Right lobe of liver (tissue), 6 donors: ENCODE measurements at regions not wholly inside any gene's neighbourhood (a gene's known extent, or its start where the extent isn't known, plus 50 kb on each side); places are given as distances from the start of the nearest gene placed in this dataset.

Experiments used
- ATAC-seq, 4 donors: fragments of 200-7000 bp; cut with Tn5 transposase; one replicate each; pipeline ENCODE4 v1.9.1; 2020; ENCODE audit warnings: mild to moderate bottlenecking in 4 of 4, moderate library complexity in 4 of 4
- DNase-seq, 3 donors: peaks; one replicate each; pipeline ENCODE4 v3.0.0-alpha.2; 2020
- H3K27ac ChIP-seq, 3 donors: fragments of 200-600 bp; one replicate each; pipeline ENCODE4 v1.8.0; 2022
- H3K27me3 ChIP-seq, 2 donors: fragments of 200-600 bp; one replicate each; pipeline ENCODE4 v1.8.0; 2022
- H3K36me3 ChIP-seq, 4 donors: fragments of 200-600 bp; sonication (generic) in 1 of 4; one replicate each; pipeline versions ENCODE4 v1.5.1 to v1.8.0; 2017 to 2022; ENCODE audit warnings: control low read depth in 1 of 4
- H3K4me1 ChIP-seq, 4 donors: fragments of 200-600 bp; sonication (generic) in 1 of 4; one replicate each; pipeline versions ENCODE4 v1.5.1 to v1.8.0; 2017 to 2022; ENCODE audit warnings: control low read depth in 1 of 4
- H3K4me3 ChIP-seq, 3 donors: fragments of 200-600 bp; one replicate each; pipeline ENCODE4 v1.8.0; 2022
- H3K9me3 ChIP-seq, 4 donors: fragments of 200-600 bp; sonication (generic) in 1 of 4; one replicate each; pipeline versions ENCODE4 v1.5.1 to v1.8.0; 2017 to 2022; ENCODE audit warnings: control low read depth in 1 of 4
- POLR2A ChIP-seq: fragments of 450-650 bp; IDR thresholded peaks from one replicate; pipeline ENCODE4 v1.6.1; 2017; ENCODE audit warnings: antibody characterized with exemption, mild to moderate bottlenecking
- WGBS: methylation state at CpG from one replicate; pipeline ENCODE4 v1.1.6; 2018; ENCODE audit warnings: low coverage, low lambda C conversion rate; ENCODE audit not compliant: insufficient coverage; ENCODE audit errors: missing lambda C conversion rate; 5-methylcytosine and 5-hydroxymethylcytosine counted together
- intact Hi-C, 2 donors: fragments of 100-400 bp; cut with DNase I; formaldehyde crosslinking; loops; one replicate each; pipeline versions ENCODE4 v1.11.2 to v1.14.1; 2022
- TF ChIP-seq, protein P1 (sequence below), 4 donors: fragments of 200-600 bp in 3 of 4; fragments of 450-650 bp in 1 of 4; IDR thresholded peaks; one replicate each; pipeline versions ENCODE4 v1.5.1 to v1.8.0; 2016 to 2022; ENCODE audit warnings: antibody characterized with exemption in 4 of 4, mild to moderate bottlenecking in 2 of 4
- donor health status: DM: no; HTN: yes; CAD: no.
- donor health status: DM: no; HTN: no; CAD: no.
- donor health status: DM: no; HTN: no; CAD: no.
- donor health status: DM: no; HTN: yes; CAD: no.
- donor health status: DM: no; HTN: yes; CAD: no.

GRCh38 chr2:16123421-16123820 is 183.1 kb downstream of the MYCN start:
- no peak for TF ChIP-seq POLR2A
- TF ChIP-seq, protein P1, sequence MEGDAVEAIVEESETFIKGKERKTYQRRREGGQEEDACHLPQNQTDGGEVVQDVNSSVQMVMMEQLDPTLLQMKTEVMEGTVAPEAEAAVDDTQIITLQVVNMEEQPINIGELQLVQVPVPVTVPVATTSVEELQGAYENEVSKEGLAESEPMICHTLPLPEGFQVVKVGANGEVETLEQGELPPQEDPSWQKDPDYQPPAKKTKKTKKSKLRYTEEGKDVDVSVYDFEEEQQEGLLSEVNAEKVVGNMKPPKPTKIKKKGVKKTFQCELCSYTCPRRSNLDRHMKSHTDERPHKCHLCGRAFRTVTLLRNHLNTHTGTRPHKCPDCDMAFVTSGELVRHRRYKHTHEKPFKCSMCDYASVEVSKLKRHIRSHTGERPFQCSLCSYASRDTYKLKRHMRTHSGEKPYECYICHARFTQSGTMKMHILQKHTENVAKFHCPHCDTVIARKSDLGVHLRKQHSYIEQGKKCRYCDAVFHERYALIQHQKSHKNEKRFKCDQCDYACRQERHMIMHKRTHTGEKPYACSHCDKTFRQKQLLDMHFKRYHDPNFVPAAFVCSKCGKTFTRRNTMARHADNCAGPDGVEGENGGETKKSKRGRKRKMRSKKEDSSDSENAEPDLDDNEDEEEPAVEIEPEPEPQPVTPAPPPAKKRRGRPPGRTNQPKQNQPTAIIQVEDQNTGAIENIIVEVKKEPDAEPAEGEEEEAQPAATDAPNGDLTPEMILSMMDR (IDR thresholded peaks at IDR 0.05), result no peak
- Histone ChIP-seq H3K4me1 (no peaks in the 10 kb centered on the region), H3K4me3 (no peak overlapping the region), H3K27me3 (no peaks in the 10 kb centered on the region), H3K9me3 (no peaks in the 10 kb centered on the region), H3K36me3 (no peaks in the 10 kb centered on the region), H3K27ac (no peak overlapping the region)
- 59% methylated on average over 4 of the region's 8 CpGs for WGBS
- no peak for DNase-seq
- no peak for ATAC-seq
- intact Hi-C loops, result no loop called here

GRCh38 chr2:16122556-16122955 is 182.2 kb downstream of the MYCN start:
- H3K4me1 ChIP-seq, result no peaks in the 10 kb centered on the region
- H3K36me3 ChIP-seq, result no peaks in the 10 kb centered on the region
- 84% methylated on average over 4 of the region's 4 CpGs for WGBS
- no peak for TF ChIP-seq POLR2A
- TF ChIP-seq, protein P1 (IDR thresholded peaks at IDR 0.05), result no peak
- H3K27ac ChIP-seq, result no peak overlapping the region
- no peaks in the 10 kb centered on the region for H3K9me3 ChIP-seq
- ATAC-seq, result no peak
- no peaks in the 10 kb centered on the region for H3K27me3 ChIP-seq
- intact Hi-C loops, result no loop called here
- no peak overlapping the region for H3K4me3 ChIP-seq
- DNase-seq, result no peak

- H3K4me3 ChIP-seq, result no peak overlapping the region
- 90% methylated on average over 4 of the region's 4 CpGs for WGBS
- TF ChIP-seq, protein P1 (IDR thresholded peaks at IDR 0.05), result no peak
- TF ChIP-seq POLR2A, result no peak
- no peaks in the 10 kb centered on the region for H3K36me3 ChIP-seq
- H3K9me3 ChIP-seq, result no peaks in the 10 kb centered on the region
- no peak for ATAC-seq
- H3K27ac ChIP-seq, result no peak overlapping the region
- intact Hi-C loops, result no loop called here
- H3K27me3 ChIP-seq, result no peaks in the 10 kb centered on the region
- H3K4me1 ChIP-seq, result no peaks in the 10 kb centered on the region
- DNase-seq, result no peak
Measured at GRCh38 chr2:16121986-16122390, 181.6 kb downstream of the MYCN start.

DNA sequence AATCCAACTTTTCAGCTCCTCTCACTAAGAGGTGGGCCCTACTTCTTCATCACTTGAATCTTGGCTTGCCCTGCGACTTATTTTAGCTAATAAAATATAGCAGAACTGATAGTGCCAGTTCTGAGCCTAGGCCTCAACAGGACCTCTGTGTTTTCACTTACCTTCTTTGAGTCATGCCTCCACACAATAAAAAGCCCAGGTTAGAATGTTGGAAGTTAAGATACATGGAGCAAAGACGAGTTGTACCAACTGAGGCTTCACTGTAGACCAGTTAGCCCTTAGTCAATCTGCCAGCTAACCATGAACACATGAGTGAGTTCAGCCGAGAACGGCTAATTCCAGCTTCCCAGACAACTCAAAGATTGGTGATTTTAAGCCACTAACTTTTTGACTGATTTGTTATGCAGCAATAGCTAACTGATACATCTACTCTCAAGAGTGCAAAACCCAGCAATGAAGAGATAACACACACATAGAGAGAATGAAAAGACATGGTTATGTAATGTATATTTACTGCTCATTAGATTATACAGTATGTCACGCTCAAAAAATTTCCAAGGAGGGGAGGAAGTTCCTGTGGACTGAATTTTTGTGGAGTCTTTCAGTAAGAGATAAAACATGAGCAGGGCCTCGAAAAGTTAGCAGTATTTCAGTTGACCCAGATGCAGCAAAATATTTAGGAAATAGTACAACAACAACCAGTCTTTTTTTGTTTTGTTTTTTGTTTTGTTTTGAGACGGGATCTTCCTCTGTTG is 181.1 kb downstream of the MYCN start:
- ATAC-seq, result no peak
- Histone ChIP-seq H3K4me1 (no peaks in the 10 kb centered on the region), H3K9me3 (no peaks in the 10 kb centered on the region), H3K36me3 (no peaks in the 10 kb centered on the region), H3K27ac (no peak overlapping the region), H3K27me3 (no peaks in the 10 kb centered on the region), H3K4me3 (no peak overlapping the region)
- intact Hi-C loops, result no loop called here
- WGBS, result 58% methylated on average over 7 of the region's 7 CpGs
- no peak for DNase-seq
- no peak for TF ChIP-seq POLR2A
- TF ChIP-seq, protein P1 (IDR thresholded peaks at IDR 0.05), result no peak
